ENCODE measurements at regions not wholly inside any gene's neighbourhood (a gene's known extent, or its start where the extent isn't known, plus 50 kb on each side); places are given as distances from the start of the nearest gene placed in this dataset.

DNA sequence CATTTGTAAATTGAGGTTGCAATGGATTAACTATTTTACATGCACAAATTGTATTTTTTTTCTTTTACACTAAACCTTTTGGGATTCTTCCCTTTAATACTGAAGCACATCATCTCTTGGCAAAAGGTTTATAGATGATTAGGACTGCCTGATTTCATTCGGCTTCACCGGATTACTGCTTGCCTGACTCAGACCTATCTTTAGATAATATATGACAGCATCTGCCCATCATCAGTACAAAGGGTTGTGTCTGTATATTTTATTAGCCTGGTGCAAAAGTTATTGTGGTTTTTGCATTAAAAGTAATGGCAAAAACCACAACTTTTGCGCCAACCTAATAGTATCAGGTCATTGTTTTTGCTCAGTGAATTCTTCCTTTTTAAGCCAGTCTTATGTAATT is 316.2 kb upstream of the HTR2A start:
- Histone ChIP-seq H3K9me3 (no peaks in the 10 kb centered on the region), H3K4me1 (no peaks in the 10 kb centered on the region), H3K4me3 (no peak overlapping the region), H3K27me3 (no peaks in the 10 kb centered on the region), H3K36me3 (no peaks in the 10 kb centered on the region), H3K27ac (no peak overlapping the region)
- ATAC-seq = no peak
- TF ChIP-seq, protein P1, sequence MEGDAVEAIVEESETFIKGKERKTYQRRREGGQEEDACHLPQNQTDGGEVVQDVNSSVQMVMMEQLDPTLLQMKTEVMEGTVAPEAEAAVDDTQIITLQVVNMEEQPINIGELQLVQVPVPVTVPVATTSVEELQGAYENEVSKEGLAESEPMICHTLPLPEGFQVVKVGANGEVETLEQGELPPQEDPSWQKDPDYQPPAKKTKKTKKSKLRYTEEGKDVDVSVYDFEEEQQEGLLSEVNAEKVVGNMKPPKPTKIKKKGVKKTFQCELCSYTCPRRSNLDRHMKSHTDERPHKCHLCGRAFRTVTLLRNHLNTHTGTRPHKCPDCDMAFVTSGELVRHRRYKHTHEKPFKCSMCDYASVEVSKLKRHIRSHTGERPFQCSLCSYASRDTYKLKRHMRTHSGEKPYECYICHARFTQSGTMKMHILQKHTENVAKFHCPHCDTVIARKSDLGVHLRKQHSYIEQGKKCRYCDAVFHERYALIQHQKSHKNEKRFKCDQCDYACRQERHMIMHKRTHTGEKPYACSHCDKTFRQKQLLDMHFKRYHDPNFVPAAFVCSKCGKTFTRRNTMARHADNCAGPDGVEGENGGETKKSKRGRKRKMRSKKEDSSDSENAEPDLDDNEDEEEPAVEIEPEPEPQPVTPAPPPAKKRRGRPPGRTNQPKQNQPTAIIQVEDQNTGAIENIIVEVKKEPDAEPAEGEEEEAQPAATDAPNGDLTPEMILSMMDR (IDR thresholded peaks at IDR 0.05) = no peak
- TF ChIP-seq POLR2A (IDR thresholded peaks at IDR 0.05) = no peak
- intact Hi-C loops (cut with DNase I) = no loop called here
- no peak for DNase-seq
- WGBS, 4 donors = 77 to 85% (median 80%) methylated on average over 3 of the region's 3 CpGs

DNA sequence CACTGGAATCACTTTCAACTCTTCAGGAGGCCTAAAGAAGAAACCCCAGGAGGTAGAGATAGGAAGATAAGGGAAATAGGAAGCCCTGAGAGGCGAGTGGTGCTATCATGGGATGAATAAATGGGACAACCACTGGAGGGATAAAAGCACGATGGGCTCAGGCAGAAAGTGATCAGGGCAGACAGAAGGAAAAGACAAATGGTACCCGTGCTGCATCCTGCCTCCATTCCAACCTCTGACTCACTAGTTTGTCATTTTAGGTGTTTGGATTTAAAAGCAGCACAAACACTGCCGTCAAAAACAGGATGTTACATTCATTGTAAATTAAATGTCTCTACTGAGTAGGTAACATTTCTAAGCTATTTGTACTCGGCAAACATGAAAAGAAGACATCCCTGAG is 314.3 kb upstream of the HTR2A start:
- H3K27me3 ChIP-seq = no peaks in the 10 kb centered on the region
- ATAC-seq (no peak), DNase-seq (no peak)
- TF ChIP-seq POLR2A (IDR thresholded peaks at IDR 0.05) = no peak
- TF ChIP-seq, protein P1 (IDR thresholded peaks at IDR 0.05) = no peak
- 22 to 32% (median 30%) methylated on average over 5 of the region's 5 CpGs for WGBS, 4 donors
- no peaks in the 10 kb centered on the region for H3K4me1 ChIP-seq
- H3K36me3 ChIP-seq = no peaks in the 10 kb centered on the region
- no peak overlapping the region for H3K4me3 ChIP-seq
- no peaks in the 10 kb centered on the region for H3K9me3 ChIP-seq
- intact Hi-C loops (cut with DNase I) = no loop called here
- H3K27ac ChIP-seq = no peak overlapping the region

DNA sequence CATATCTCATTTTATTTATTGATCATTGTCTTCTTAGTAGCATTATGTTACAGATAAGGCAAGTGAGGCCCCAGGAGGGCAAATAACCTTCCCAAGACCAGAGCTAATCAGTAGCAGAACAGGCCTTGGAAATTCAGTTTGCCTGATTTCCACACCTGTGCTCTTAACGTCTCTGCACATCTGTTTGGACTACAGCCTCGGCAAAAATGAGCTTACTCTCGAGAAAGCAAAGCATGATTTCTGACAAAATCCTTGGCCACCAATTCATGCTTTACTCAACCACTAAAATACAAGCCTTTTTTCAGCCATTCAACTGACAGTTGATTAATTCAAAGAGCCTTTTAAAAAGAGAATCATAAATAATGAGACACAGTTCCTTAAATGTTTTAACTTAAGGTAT is 309.3 kb upstream of the HTR2A start:
- H3K4me3 ChIP-seq = no peak overlapping the region
- H3K4me1 ChIP-seq = no peaks in the 10 kb centered on the region
- H3K27ac ChIP-seq = no peak overlapping the region
- H3K36me3 ChIP-seq = no peaks in the 10 kb centered on the region
- TF ChIP-seq POLR2A (IDR thresholded peaks at IDR 0.05) = no peak
- TF ChIP-seq, protein P1 (IDR thresholded peaks at IDR 0.05) = no peak
- H3K27me3 ChIP-seq = no peaks in the 10 kb centered on the region
- intact Hi-C loops (cut with DNase I) = no loop called here
- WGBS, 4 donors = 45 to 59% (median 49%) methylated on average over 3 of the region's 3 CpGs
- ATAC-seq (no peak), DNase-seq (no peak)
- H3K9me3 ChIP-seq = peaks cover 0 to 11% (median 0%) of the 10 kb centered on the region in 12 donors

DNA sequence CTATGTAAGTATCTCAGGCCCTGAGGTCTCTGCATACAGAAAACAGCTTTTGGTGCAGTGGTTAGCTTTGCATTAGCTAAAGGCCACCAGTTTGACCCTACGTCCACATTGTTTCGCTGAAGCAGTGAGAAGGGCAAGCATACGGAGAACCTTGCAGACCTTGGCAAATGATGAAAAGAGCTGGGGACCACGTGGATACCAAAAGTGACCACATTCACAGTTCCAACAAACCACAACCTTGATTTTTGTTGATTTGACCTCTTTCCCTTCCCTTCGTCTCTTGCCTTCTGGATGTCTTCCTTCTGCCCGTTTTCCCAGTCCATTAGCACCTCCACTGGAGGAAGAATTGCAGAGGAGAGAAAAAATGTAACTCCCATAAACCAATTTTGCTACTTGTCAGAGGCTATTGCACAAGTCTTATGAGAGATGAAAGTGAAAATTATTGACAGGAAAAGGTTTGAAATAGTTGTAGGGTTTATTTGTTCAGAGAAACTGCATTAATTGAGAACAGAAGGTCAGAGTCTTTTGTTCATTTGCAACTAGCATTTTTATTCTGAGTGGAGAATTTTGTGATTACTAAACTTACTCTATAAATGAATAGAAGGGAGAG is 293.9 kb upstream of the HTR2A start:
- ATAC-seq (no peak), DNase-seq (no peak)
- H3K9me3 ChIP-seq = no peaks in the 10 kb centered on the region
- TF ChIP-seq, protein P1 (IDR thresholded peaks at IDR 0.05) = no peak
- TF ChIP-seq POLR2A (IDR thresholded peaks at IDR 0.05) = no peak
- H3K27me3 ChIP-seq = no peaks in the 10 kb centered on the region
- no peaks in the 10 kb centered on the region for H3K36me3 ChIP-seq
- 70 to 78% (median 73%) methylated on average over 6 of the region's 6 CpGs for WGBS, 4 donors
- intact Hi-C loops (cut with DNase I) = no loop called here
- H3K4me1 ChIP-seq = no peaks in the 10 kb centered on the region
- H3K4me3 ChIP-seq = no peak overlapping the region
- H3K27ac ChIP-seq = no peak overlapping the region

Measured in heart left ventricle (tissue), 16 donors.